ENCODE measurements at regions not wholly inside any gene's neighbourhood (a gene's known extent, or its start where the extent isn't known, plus 50 kb on each side); places are given as distances from the start of the nearest gene placed in this dataset.

DNA sequence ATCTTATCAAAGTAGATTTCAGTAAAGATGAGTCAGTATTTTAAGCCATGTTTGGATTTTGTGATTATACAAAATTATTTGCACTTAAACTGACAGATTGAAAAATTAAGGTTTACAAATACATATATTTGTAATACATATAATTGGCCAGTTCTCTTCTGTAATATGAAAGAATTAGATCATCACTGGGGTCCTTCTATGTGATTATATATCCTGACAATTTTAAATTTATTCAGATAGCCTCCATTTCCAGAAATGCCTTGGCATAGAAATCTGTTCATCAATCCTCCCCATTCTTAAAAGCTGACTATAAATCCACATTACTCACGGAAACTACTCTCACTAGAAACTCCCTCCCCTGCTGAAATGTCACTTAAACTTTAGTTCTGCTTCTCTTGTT lies 280.4 kb upstream of the ANXA10 start:
- H3K36me3 ChIP-seq (ENCODE audit: insufficient read depth, low read length): no peaks in the 10 kb centered on the region
- no peaks in the 10 kb centered on the region for H3K79me2 ChIP-seq (replicated peaks; ENCODE audit: insufficient read depth, low read length)
- no peak overlapping the region for H3K9ac ChIP-seq (ENCODE audit: low read length)
- no peak overlapping the region for H3K4me3 ChIP-seq (ENCODE audit: low read length)
- TF ChIP-seq, protein P1, sequence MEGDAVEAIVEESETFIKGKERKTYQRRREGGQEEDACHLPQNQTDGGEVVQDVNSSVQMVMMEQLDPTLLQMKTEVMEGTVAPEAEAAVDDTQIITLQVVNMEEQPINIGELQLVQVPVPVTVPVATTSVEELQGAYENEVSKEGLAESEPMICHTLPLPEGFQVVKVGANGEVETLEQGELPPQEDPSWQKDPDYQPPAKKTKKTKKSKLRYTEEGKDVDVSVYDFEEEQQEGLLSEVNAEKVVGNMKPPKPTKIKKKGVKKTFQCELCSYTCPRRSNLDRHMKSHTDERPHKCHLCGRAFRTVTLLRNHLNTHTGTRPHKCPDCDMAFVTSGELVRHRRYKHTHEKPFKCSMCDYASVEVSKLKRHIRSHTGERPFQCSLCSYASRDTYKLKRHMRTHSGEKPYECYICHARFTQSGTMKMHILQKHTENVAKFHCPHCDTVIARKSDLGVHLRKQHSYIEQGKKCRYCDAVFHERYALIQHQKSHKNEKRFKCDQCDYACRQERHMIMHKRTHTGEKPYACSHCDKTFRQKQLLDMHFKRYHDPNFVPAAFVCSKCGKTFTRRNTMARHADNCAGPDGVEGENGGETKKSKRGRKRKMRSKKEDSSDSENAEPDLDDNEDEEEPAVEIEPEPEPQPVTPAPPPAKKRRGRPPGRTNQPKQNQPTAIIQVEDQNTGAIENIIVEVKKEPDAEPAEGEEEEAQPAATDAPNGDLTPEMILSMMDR (IDR thresholded peaks at IDR 0.05; ENCODE audit: poor library complexity, severe bottlenecking): no peak
- no peak for TF ChIP-seq POLR2AphosphoS5 (IDR thresholded peaks at IDR 0.05)
- TF ChIP-seq EZH2 (IDR thresholded peaks at IDR 0.05; ENCODE audit: borderline replicate concordance, insufficient read depth, low read length, poor library complexity, severe bottlenecking): no peak
- no peak for TF ChIP-seq MXI1 (conservative IDR thresholded peaks at IDR 0.05; ENCODE audit: poor library complexity, severe bottlenecking)
- no peak for TF ChIP-seq RAD21 (conservative IDR thresholded peaks at IDR 0.05)
- no peak for TF ChIP-seq EP300 (conservative IDR thresholded peaks at IDR 0.05; ENCODE audit: poor library complexity, severe bottlenecking)
- TF ChIP-seq, protein P2, sequence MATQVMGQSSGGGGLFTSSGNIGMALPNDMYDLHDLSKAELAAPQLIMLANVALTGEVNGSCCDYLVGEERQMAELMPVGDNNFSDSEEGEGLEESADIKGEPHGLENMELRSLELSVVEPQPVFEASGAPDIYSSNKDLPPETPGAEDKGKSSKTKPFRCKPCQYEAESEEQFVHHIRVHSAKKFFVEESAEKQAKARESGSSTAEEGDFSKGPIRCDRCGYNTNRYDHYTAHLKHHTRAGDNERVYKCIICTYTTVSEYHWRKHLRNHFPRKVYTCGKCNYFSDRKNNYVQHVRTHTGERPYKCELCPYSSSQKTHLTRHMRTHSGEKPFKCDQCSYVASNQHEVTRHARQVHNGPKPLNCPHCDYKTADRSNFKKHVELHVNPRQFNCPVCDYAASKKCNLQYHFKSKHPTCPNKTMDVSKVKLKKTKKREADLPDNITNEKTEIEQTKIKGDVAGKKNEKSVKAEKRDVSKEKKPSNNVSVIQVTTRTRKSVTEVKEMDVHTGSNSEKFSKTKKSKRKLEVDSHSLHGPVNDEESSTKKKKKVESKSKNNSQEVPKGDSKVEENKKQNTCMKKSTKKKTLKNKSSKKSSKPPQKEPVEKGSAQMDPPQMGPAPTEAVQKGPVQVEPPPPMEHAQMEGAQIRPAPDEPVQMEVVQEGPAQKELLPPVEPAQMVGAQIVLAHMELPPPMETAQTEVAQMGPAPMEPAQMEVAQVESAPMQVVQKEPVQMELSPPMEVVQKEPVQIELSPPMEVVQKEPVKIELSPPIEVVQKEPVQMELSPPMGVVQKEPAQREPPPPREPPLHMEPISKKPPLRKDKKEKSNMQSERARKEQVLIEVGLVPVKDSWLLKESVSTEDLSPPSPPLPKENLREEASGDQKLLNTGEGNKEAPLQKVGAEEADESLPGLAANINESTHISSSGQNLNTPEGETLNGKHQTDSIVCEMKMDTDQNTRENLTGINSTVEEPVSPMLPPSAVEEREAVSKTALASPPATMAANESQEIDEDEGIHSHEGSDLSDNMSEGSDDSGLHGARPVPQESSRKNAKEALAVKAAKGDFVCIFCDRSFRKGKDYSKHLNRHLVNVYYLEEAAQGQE (IDR thresholded peaks at IDR 0.05; ENCODE audit: borderline replicate concordance): no peak
- TF ChIP-seq SMC3 (conservative IDR thresholded peaks at IDR 0.05; ENCODE audit: poor library complexity): no peak
- TF ChIP-seq TAF1 (IDR thresholded peaks at IDR 0.05; ENCODE audit: low read depth): no peak
- H3K27me3 ChIP-seq (ENCODE audit: insufficient read depth, low read depth, low read length): no peaks in the 10 kb centered on the region
- H3F3A ChIP-seq (ENCODE audit: insufficient read depth, low read length, poor library complexity, severe bottlenecking): no peaks in the 10 kb centered on the region
- H2AFZ ChIP-seq (ENCODE audit: low read depth, low read length): no peak overlapping the region
- H4K20me1 ChIP-seq (ENCODE audit: insufficient read depth): no peaks in the 10 kb centered on the region
- H3K9me2 ChIP-seq (ENCODE audit: insufficient read depth, low read length): no peaks in the 10 kb centered on the region
- no peak overlapping the region for H3K27ac ChIP-seq (ENCODE audit: low read length)
- H3K4me2 ChIP-seq (ENCODE audit: low read length): no peak overlapping the region
- H3K9me3 ChIP-seq (ENCODE audit: low read length): no peaks in the 10 kb centered on the region

DNA sequence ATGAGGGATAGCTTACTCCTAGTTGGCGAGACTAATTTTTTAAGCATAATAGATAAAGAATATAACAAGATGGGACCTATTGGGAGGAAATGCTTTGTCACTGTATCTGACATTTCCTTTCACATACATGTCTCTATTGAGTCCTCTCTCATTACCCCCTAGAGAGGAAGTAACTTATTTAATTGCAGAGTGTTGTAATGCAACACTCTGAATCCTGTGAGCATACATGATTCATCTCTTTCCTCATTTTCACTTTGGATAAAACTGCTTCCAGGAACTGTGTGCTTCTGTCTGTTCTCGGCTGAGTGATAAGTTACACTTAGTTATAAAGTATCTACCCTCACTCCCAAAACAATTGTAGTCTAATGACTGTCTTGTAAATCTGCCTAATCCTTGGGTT lies 266.1 kb upstream of the ANXA10 start:
- Histone ChIP-seq H3K4me2 (ENCODE audit: low read length) (no peak overlapping the region), H3K27me3 (ENCODE audit: insufficient read depth, low read depth, low read length) (no peaks in the 10 kb centered on the region), H3K79me2 (replicated peaks; ENCODE audit: insufficient read depth, low read length) (no peaks in the 10 kb centered on the region), H4K20me1 (ENCODE audit: insufficient read depth) (no peaks in the 10 kb centered on the region), H3K9me2 (ENCODE audit: insufficient read depth, low read length) (no peaks in the 10 kb centered on the region), H3F3A (ENCODE audit: insufficient read depth, low read length, poor library complexity, severe bottlenecking) (no peaks in the 10 kb centered on the region), H3K9me3 (ENCODE audit: low read length) (no peaks in the 10 kb centered on the region), H3K36me3 (ENCODE audit: insufficient read depth, low read length) (no peaks in the 10 kb centered on the region), H2AFZ (ENCODE audit: low read depth, low read length) (no peak overlapping the region), H3K4me3 (ENCODE audit: low read length) (no peak overlapping the region), H3K27ac (ENCODE audit: low read length) (no peak overlapping the region), H3K9ac (ENCODE audit: low read length) (no peak overlapping the region)
- TF ChIP-seq RAD21 (conservative IDR thresholded peaks at IDR 0.05): no peak
- no peak for TF ChIP-seq EP300 (conservative IDR thresholded peaks at IDR 0.05; ENCODE audit: poor library complexity, severe bottlenecking)
- TF ChIP-seq POLR2AphosphoS5 (IDR thresholded peaks at IDR 0.05): no peak
- TF ChIP-seq, protein P2 (IDR thresholded peaks at IDR 0.05; ENCODE audit: borderline replicate concordance): no peak
- no peak for TF ChIP-seq EZH2 (IDR thresholded peaks at IDR 0.05; ENCODE audit: borderline replicate concordance, insufficient read depth, low read length, poor library complexity, severe bottlenecking)
- TF ChIP-seq, protein P1 (IDR thresholded peaks at IDR 0.05; ENCODE audit: poor library complexity, severe bottlenecking): no peak
- TF ChIP-seq TAF1 (IDR thresholded peaks at IDR 0.05; ENCODE audit: low read depth): no peak
- TF ChIP-seq SMC3 (conservative IDR thresholded peaks at IDR 0.05; ENCODE audit: poor library complexity): no peak
- TF ChIP-seq MXI1 (conservative IDR thresholded peaks at IDR 0.05; ENCODE audit: poor library complexity, severe bottlenecking): no peak

Measured in neural cell (in vitro differentiated cells).